ENCODE measurements at regions not wholly inside any gene's neighbourhood (a gene's known extent, or its start where the extent isn't known, plus 50 kb on each side); places are given as distances from the start of the nearest gene placed in this dataset.

DNA sequence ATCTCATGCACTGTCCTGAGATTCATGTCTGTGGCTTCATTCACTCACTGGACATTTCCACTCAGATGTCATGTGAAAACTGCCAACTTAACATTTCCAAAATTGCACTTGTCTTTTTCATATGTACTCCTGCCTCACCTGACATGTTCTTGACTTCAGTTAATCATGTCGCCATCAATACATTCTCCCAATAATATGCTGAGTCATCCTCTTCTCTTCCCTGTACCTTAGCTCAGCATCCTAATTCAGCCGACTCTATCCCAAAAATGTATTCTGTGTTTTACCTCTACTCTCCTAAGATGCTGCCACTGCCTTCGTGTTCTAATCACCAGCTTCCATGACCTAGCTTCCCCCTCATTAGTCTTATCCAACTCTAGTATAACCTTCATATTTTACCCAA, 93.9 kb upstream of the GNAI1 start:
- no peaks in the 10 kb centered on the region for H3K4me1 ChIP-seq
- no peaks in the 10 kb centered on the region for H3K9me3 ChIP-seq
- H3K36me3 ChIP-seq = no peaks in the 10 kb centered on the region
- H3K27ac ChIP-seq = no peak overlapping the region
- no peaks in the 10 kb centered on the region for H3K27me3 ChIP-seq
- ATAC-seq = no peak
- TF ChIP-seq, protein P1, sequence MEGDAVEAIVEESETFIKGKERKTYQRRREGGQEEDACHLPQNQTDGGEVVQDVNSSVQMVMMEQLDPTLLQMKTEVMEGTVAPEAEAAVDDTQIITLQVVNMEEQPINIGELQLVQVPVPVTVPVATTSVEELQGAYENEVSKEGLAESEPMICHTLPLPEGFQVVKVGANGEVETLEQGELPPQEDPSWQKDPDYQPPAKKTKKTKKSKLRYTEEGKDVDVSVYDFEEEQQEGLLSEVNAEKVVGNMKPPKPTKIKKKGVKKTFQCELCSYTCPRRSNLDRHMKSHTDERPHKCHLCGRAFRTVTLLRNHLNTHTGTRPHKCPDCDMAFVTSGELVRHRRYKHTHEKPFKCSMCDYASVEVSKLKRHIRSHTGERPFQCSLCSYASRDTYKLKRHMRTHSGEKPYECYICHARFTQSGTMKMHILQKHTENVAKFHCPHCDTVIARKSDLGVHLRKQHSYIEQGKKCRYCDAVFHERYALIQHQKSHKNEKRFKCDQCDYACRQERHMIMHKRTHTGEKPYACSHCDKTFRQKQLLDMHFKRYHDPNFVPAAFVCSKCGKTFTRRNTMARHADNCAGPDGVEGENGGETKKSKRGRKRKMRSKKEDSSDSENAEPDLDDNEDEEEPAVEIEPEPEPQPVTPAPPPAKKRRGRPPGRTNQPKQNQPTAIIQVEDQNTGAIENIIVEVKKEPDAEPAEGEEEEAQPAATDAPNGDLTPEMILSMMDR (IDR thresholded peaks at IDR 0.05 in 4 of 5, conservative IDR thresholded peaks at IDR 0.05 in 1 of 5) = no peak
- TF ChIP-seq POLR2A (IDR thresholded peaks at IDR 0.05) = no peak
- intact Hi-C loops (cut with DNase I; ENCODE audit: low total_unique reads) (no loop called here), in situ Hi-C loops (cut with MboI; ENCODE audit: low sequenced_read_pairs in 4 of 4) (no loop called here)
- no peak overlapping the region for H3K4me3 ChIP-seq
- no peak for DNase-seq

DNA sequence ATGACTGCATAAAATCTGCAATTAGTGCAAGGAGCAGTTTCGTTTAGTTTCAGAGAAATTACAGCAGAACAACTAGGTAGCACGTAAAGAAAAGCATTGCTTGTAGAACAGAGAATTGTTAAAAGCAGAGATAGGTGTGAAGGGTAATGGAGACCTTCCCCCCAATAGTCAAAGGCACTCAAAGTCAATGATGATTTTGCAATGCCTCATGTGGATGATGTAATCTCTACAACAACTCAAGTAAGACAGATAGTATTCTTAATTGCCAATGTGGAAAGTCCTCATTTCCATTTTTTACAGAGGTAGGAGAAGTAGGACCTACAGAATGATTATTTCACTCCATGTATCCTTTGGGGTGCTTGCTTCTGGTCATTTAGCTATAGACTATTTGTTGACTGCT, 94.3 kb upstream of the GNAI1 start:
- in situ Hi-C loops (cut with MboI; ENCODE audit: low sequenced_read_pairs in 4 of 4) (no loop called here), intact Hi-C loops (cut with DNase I; ENCODE audit: low total_unique reads) (no loop called here)
- TF ChIP-seq, protein P1 (IDR thresholded peaks at IDR 0.05 in 4 of 5, conservative IDR thresholded peaks at IDR 0.05 in 1 of 5) = no peak
- TF ChIP-seq POLR2A (IDR thresholded peaks at IDR 0.05) = no peak
- Histone ChIP-seq H3K36me3 (no peaks in the 10 kb centered on the region), H3K4me1 (no peaks in the 10 kb centered on the region), H3K4me3 (no peak overlapping the region), H3K9me3 (no peaks in the 10 kb centered on the region), H3K27ac (no peak overlapping the region), H3K27me3 (no peaks in the 10 kb centered on the region)
- DNase-seq (no peak), ATAC-seq (no peak)

DNA sequence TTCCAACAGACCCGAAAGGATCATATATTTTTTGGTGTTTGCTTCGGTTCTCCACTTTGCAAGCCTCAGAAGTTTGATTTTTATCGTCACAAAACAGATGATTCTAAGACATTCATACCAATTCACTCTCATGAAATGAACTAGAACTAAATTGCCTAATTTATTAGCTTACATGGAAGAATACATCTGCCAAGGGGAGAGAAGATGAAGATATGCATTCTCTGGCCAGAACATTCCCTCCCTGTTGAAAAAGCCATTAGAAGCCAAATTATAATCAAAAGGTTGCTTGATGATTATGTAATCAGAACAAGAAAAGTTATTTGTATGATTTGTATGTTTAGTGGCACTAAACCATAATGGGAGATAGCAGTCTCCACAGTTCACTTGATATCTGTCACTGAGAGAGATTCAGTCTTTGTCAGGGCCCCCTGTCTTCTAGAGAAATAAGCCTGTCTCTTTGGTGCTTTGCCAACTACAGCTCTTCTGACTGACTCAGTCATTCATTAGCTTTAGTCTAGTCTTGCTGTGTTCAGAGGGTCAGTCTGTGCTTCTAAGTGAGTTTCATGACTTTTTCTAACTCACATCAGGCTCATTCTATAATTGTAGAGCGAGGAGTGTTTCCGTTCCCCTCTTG, 95.3 kb upstream of the GNAI1 start:
- intact Hi-C loops (cut with DNase I; ENCODE audit: low total_unique reads) (no loop called here), in situ Hi-C loops (cut with MboI; ENCODE audit: low sequenced_read_pairs in 4 of 4) (no loop called here)
- no peak for DNase-seq
- Histone ChIP-seq H3K27ac (no peak overlapping the region), H3K4me3 (no peak overlapping the region), H3K4me1 (no peaks in the 10 kb centered on the region), H3K27me3 (no peaks in the 10 kb centered on the region), H3K36me3 (no peaks in the 10 kb centered on the region), H3K9me3 (no peaks in the 10 kb centered on the region)
- TF ChIP-seq, protein P1 (IDR thresholded peaks at IDR 0.05 in 4 of 5, conservative IDR thresholded peaks at IDR 0.05 in 1 of 5) = no peak
- no peak for TF ChIP-seq POLR2A (IDR thresholded peaks at IDR 0.05)
- ATAC-seq = no peak

DNA sequence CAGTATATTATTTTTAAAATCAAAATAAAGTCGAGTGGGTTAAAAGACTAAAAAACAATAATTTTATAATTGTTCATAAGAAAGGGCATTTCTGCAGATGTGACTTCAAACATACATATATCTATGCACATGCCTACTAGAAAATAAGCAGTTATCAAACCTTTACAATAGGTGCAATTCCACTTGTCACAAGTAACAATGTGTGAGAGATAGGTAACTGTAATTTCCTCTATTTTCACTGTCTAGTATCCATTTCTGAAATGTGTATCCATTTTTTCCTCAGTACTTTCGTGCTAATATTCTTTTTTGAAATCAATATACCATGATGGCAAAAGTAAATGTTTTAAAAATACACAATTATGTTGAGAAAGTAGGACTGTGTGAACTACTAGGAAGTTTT, 96.9 kb upstream of the GNAI1 start:
- intact Hi-C loops (cut with DNase I; ENCODE audit: low total_unique reads) = no loop called here
- in situ Hi-C loops (cut with MboI; ENCODE audit: low sequenced_read_pairs in 4 of 4) = no loop called here
- Histone ChIP-seq H3K36me3 (no peaks in the 10 kb centered on the region), H3K27ac (no peak overlapping the region), H3K27me3 (no peaks in the 10 kb centered on the region), H3K4me1 (no peaks in the 10 kb centered on the region), H3K9me3 (no peaks in the 10 kb centered on the region), H3K4me3 (no peak overlapping the region)
- TF ChIP-seq, protein P1 (IDR thresholded peaks at IDR 0.05 in 4 of 5, conservative IDR thresholded peaks at IDR 0.05 in 1 of 5) = no peak
- no peak for TF ChIP-seq POLR2A (IDR thresholded peaks at IDR 0.05)
- DNase-seq (no peak), ATAC-seq (no peak)

DNA sequence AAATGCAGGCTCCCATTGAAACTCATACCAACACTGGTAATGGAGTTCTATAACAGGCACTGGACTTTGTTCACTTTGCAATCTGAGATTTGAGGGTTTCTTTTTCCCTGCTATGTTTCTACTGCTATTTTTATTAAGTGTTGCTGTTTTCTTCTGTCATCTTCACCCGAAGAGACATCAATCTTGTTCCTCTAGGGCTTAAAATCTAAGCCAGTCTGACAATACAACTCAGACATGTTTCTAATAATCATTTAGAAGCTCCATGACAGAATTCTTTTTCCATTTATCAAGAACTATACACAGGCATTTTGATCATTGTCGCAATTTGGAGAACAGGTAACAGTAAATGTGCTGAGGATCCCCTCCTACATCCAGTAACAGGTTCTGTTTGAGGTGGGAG, 98.5 kb upstream of the GNAI1 start:
- DNase-seq (no peak), ATAC-seq (no peak)
- Histone ChIP-seq H3K4me1 (no peaks in the 10 kb centered on the region), H3K27me3 (no peaks in the 10 kb centered on the region), H3K9me3 (no peaks in the 10 kb centered on the region), H3K27ac (no peak overlapping the region), H3K4me3 (no peak overlapping the region), H3K36me3 (no peaks in the 10 kb centered on the region)
- intact Hi-C loops (cut with DNase I; ENCODE audit: low total_unique reads) = no loop called here
- in situ Hi-C loops (cut with MboI; ENCODE audit: low sequenced_read_pairs in 4 of 4) = no loop called here
- no peak for TF ChIP-seq POLR2A (IDR thresholded peaks at IDR 0.05)
- TF ChIP-seq, protein P1 (IDR thresholded peaks at IDR 0.05 in 4 of 5, conservative IDR thresholded peaks at IDR 0.05 in 1 of 5) = no peak

All from gastrocnemius medialis (tissue), 4 donors.